ENCODE measurements at regions not wholly inside any gene's neighbourhood (a gene's known extent, or its start where the extent isn't known, plus 50 kb on each side); places are given as distances from the start of the nearest gene placed in this dataset.

- TF ChIP-seq CTCF (IDR thresholded peaks at IDR 0.05; ENCODE audit: low read depth, low read length) = no peak
- no peak for TF ChIP-seq EZH2phosphoT487 (IDR thresholded peaks at IDR 0.05; ENCODE audit: low read depth)
These were observed 135.8 kb downstream of the PTGER3 start for GRCh38 chr1:70911861-70912260.
